ENCODE measurements at regions not wholly inside any gene's neighbourhood (a gene's known extent, or its start where the extent isn't known, plus 50 kb on each side); places are given as distances from the start of the nearest gene placed in this dataset.

DNA sequence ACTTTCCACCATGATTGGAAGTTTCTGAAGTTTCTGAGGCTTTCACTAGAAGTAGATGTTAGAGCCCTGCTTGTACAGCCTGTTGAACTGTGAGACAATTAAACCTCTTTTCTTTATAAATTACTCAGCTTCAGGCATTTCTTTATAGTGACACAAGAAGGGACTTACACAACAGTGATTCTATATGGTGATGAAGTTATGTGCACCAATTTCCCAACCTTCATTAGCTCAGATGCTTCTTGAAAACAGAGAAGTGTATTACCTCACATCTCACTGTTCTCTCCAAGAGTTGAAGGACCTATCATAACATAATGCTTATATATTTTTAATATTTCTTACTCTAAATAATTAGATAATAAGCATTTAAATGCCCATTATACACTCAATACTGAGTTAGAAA is 202.1 kb upstream of the ANXA10 start:
- BruUV-seq (replicated peaks), result no TSS peak
- no peaks in the 10 kb centered on the region for H3K79me2 ChIP-seq (ENCODE audit: control insufficient read depth, insufficient read depth, low read length)
- no peaks in the 10 kb centered on the region for H3K4me1 ChIP-seq (ENCODE audit: control insufficient read depth, insufficient read depth, low read length)
- no peak overlapping the region for H3K4me2 ChIP-seq (ENCODE audit: control insufficient read depth, insufficient read depth)
- no peak overlapping the region for H2AFZ ChIP-seq (ENCODE audit: control insufficient read depth, low read depth, low read length)
- CTCF ChIA-PET, result no interaction called here
- no peak for FAIRE-seq
- POLR2A ChIA-PET, result no interaction called here
- H3K27ac ChIP-seq (ENCODE audit: control insufficient read depth, insufficient read depth), result no peak overlapping the region
- RAD21 ChIA-PET (ENCODE audit: unreplicated experiment), result no interaction called here
- intact Hi-C loops (cut with micrococcal nuclease; ENCODE audit: unreplicated experiment), result no loop called here
- H3K9ac ChIP-seq (ENCODE audit: control insufficient read depth, insufficient read depth, low read length), result no peak overlapping the region
- no peaks in the 10 kb centered on the region for H3K27me3 ChIP-seq (replicated peaks in 1 of 2; ENCODE audit: control insufficient read depth in 2 of 2, insufficient read depth in 2 of 2, low read length in 1 of 2)
- ATAC-seq, result no peak
- no peak for DNase-seq (ENCODE audit: low read depth, low spot score)
- no peaks in the 10 kb centered on the region for H4K20me1 ChIP-seq (ENCODE audit: control insufficient read depth, insufficient read depth)
- no peaks in the 10 kb centered on the region for H3K36me3 ChIP-seq (ENCODE audit: control insufficient read depth in 2 of 2, insufficient read depth in 2 of 2, low read length in 1 of 2)
- H3K4me3 ChIP-seq, result no peak overlapping the region
- SMC1A ChIA-PET (ENCODE audit: uncharacterized antibody, unreplicated experiment), result no interaction called here
- no peaks in the 10 kb centered on the region for H3K9me3 ChIP-seq (replicated peaks; ENCODE audit: control insufficient read depth, insufficient read depth, low read length)
- in situ Hi-C loops (cut with MboI), result no loop called here
- TF ChIP-seq SREBF2 (IDR thresholded peaks at IDR 0.05; ENCODE audit: low read length) (no peak), CBX5 (IDR thresholded peaks at IDR 0.05; ENCODE audit: low read depth) (no peak), MAX (IDR thresholded peaks at IDR 0.05; ENCODE audit: low read depth, low read length) (no peak), RAD21 (IDR thresholded peaks at IDR 0.05; ENCODE audit: insufficient read depth, low read depth, low read length) (no peak), TCF3 (IDR thresholded peaks at IDR 0.05; ENCODE audit: borderline replicate concordance, insufficient read depth, low read depth, low read length) (no peak), HDAC2 (IDR thresholded peaks at IDR 0.05) (no peak), STAT1 (conservative IDR thresholded peaks at IDR 0.05) (no peak), MTA2 (IDR thresholded peaks at IDR 0.05; ENCODE audit: low read depth) (no peak), MTA3 (IDR thresholded peaks at IDR 0.05; ENCODE audit: borderline replicate concordance, low read length) (no peak), TCF12 (IDR thresholded peaks at IDR 0.05; ENCODE audit: low read depth, low read length) (no peak), SREBF1 (IDR thresholded peaks at IDR 0.05; ENCODE audit: low read length) (no peak), ZBED1 (IDR thresholded peaks at IDR 0.05; ENCODE audit: borderline replicate concordance) (no peak), ZNF217 (IDR thresholded peaks at IDR 0.05) (no peak), ZNF592 (IDR thresholded peaks at IDR 0.05) (no peak), YY1 (IDR thresholded peaks at IDR 0.05; ENCODE audit: low read depth, low read length) (no peak)
- TF ChIP-seq, protein P1, sequence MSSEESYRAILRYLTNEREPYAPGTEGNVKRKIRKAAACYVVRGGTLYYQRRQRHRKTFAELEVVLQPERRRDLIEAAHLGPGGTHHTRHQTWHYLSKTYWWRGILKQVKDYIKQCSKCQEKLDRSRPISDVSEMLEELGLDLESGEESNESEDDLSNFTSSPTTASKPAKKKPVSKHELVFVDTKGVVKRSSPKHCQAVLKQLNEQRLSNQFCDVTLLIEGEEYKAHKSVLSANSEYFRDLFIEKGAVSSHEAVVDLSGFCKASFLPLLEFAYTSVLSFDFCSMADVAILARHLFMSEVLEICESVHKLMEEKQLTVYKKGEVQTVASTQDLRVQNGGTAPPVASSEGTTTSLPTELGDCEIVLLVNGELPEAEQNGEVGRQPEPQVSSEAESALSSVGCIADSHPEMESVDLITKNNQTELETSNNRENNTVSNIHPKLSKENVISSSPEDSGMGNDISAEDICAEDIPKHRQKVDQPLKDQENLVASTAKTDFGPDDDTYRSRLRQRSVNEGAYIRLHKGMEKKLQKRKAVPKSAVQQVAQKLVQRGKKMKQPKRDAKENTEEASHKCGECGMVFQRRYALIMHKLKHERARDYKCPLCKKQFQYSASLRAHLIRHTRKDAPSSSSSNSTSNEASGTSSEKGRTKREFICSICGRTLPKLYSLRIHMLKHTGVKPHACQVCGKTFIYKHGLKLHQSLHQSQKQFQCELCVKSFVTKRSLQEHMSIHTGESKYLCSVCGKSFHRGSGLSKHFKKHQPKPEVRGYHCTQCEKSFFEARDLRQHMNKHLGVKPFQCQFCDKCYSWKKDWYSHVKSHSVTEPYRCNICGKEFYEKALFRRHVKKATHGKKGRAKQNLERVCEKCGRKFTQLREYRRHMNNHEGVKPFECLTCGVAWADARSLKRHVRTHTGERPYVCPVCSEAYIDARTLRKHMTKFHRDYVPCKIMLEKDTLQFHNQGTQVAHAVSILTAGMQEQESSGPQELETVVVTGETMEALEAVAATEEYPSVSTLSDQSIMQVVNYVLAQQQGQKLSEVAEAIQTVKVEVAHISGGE (CRISPR knock-in tag; IDR thresholded peaks at IDR 0.05), result no peak
- TF ChIP-seq, protein P2, sequence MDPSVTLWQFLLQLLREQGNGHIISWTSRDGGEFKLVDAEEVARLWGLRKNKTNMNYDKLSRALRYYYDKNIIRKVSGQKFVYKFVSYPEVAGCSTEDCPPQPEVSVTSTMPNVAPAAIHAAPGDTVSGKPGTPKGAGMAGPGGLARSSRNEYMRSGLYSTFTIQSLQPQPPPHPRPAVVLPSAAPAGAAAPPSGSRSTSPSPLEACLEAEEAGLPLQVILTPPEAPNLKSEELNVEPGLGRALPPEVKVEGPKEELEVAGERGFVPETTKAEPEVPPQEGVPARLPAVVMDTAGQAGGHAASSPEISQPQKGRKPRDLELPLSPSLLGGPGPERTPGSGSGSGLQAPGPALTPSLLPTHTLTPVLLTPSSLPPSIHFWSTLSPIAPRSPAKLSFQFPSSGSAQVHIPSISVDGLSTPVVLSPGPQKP (IDR thresholded peaks at IDR 0.05; ENCODE audit: low read depth, low read length), result no peak
- TF ChIP-seq, protein P3, sequence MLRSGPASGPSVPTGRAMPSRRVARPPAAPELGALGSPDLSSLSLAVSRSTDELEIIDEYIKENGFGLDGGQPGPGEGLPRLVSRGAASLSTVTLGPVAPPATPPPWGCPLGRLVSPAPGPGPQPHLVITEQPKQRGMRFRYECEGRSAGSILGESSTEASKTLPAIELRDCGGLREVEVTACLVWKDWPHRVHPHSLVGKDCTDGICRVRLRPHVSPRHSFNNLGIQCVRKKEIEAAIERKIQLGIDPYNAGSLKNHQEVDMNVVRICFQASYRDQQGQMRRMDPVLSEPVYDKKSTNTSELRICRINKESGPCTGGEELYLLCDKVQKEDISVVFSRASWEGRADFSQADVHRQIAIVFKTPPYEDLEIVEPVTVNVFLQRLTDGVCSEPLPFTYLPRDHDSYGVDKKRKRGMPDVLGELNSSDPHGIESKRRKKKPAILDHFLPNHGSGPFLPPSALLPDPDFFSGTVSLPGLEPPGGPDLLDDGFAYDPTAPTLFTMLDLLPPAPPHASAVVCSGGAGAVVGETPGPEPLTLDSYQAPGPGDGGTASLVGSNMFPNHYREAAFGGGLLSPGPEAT (IDR thresholded peaks at IDR 0.05; ENCODE audit: low read depth), result no peak

All from GM12878 (cell line).